Ovary (tissue), 3 donors: ENCODE measurements at regions not wholly inside any gene's neighbourhood (a gene's known extent, or its start where the extent isn't known, plus 50 kb on each side); places are given as distances from the start of the nearest gene placed in this dataset.

Experiments
- CTCF ChIP-seq, 3 donors: fragments of 450-650 bp in 2 of 3; fragments of 200-600 bp in 1 of 3; IDR thresholded peaks; one replicate each; pipeline versions ENCODE4 v1.5.1 to v1.8.0; 2016 to 2022; ENCODE audit warnings: antibody characterized with exemption in 3 of 3, mild to moderate bottlenecking in 1 of 3
- EP300 ChIP-seq: sonication (generic); formaldehyde crosslinking; IDR thresholded peaks from one replicate; pipeline ENCODE4 v1.6.1; 2017; ENCODE audit warnings: antibody characterized with exemption
- POLR2A ChIP-seq: fragments of 450-650 bp; IDR thresholded peaks from one replicate; pipeline ENCODE4 v1.6.1; 2017; ENCODE audit warnings: antibody characterized with exemption, mild to moderate bottlenecking, moderate library complexity
- donor health status: DM: no; HTN: no; CAD: no.

DNA sequence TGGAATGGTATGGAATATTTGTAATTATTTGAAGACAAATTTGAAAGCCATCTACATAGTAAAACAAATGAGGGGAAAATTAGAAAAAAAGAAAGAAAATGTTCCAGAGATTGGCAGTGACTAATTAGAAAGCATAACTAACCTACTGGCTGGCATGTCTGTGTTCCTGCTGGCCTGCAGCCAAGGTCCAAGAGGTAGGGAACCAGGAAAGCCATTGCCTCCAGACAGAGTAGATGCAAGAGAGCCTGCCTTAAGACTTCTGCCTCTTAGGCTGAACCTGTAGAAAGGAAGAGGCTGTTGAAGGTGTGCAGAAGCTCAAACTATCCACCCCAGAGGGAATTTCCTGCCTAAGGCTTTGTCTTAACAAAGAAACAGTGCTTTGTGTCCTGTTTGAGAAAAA is 982.0 kb downstream of the SORCS1 start:
- TF ChIP-seq CTCF (IDR thresholded peaks at IDR 0.05) (no peak), POLR2A (no peak), EP300 (no peak)
